A549 (cell line): ENCODE measurements at regions not wholly inside any gene's neighbourhood (a gene's known extent, or its start where the extent isn't known, plus 50 kb on each side); places are given as distances from the start of the nearest gene placed in this dataset.

Source experiments
- ATAC-seq, 2 experiments: fragments of 200-7000 bp in 1 of 2; fragments of >200 bp in 1 of 2; cut with Nextera tagmentation in 1 of 2; cut with Tn5 transposase in 1 of 2; 3 replicates each; pipeline versions ENCODE4 v1.8.0 to v1.9.1; 2018 to 2020; ENCODE audit warnings: mild to moderate bottlenecking in 1 of 2, moderate library complexity in 1 of 2
- CTCF ChIA-PET: fragments of 300-600 bp; sonication (Branson Sonifier 250); formaldehyde crosslinking; extraction: SDS; loops from one replicate; lab custom pipeline; 2021; ENCODE audit warnings: antibody characterized with exemption, inconsistent platforms; lab: Yijun Ruan, JAX
- POLR2A ChIA-PET: fragments of 350-600 bp; formaldehyde crosslinking; extraction: SDS; loops from one replicate; lab custom pipeline; 2021; ENCODE audit warnings: antibody characterized with exemption, inconsistent platforms; lab: Yijun Ruan, JAX
- DNase-seq, 2 experiments: peaks; one replicate each; pipeline versions ENCODE4 v3.0.0 to v3.0.0-alpha.2; 2011 to 2016; ENCODE audit warnings: low read depth in 1 of 2, low spot score in 1 of 2
- FAIRE-seq: peaks from 2 replicates; lab custom pipeline; 2011; peaks lifted over from hg19 to GRCh38; lab: Jason Lieb, UNC
- H3K27ac ChIP-seq, 2 experiments: fragments of >200 bp; sonication (Bioruptor Twin); formaldehyde crosslinking; 3 replicates each; pipeline ENCODE4 v1.5.1; 2016 to 2017
- H3K4me1 ChIP-seq: fragments of >200 bp; sonication (Bioruptor Twin); formaldehyde crosslinking; 3 replicates; pipeline ENCODE4 v1.6.1; 2016
- H3K4me2 ChIP-seq: fragments of >200 bp; sonication (Bioruptor Twin); formaldehyde crosslinking; 3 replicates; pipeline ENCODE4 v1.6.1; 2016
- H3K4me3 ChIP-seq: fragments of >200 bp; sonication (Bioruptor Twin); formaldehyde crosslinking; 3 replicates; pipeline ENCODE4 v1.5.1; 2016
- H3K9me3 ChIP-seq: fragments of >200 bp; sonication (Bioruptor Twin); formaldehyde crosslinking; 3 replicates; pipeline ENCODE4 v1.6.1; 2016
- CEBPB ChIP-seq, 2 experiments: fragments of >200 bp in 1 of 2; sonication (Bioruptor Twin) in 1 of 2; formaldehyde crosslinking in 1 of 2; IDR thresholded peaks; 2 replicates each; pipeline ENCODE4 v1.6.1; 2012 to 2016
- CHD2 ChIP-seq: fragments of 150-350 bp; IDR thresholded peaks from 2 replicates; pipeline ENCODE4 v1.6.1; 2014; ENCODE audit warnings: low read length; ENCODE audit not compliant: partially characterized antibody
- CHD4 ChIP-seq: fragments of 200-600 bp; sonication (generic); IDR thresholded peaks from 2 replicates; pipeline ENCODE4 v1.6.1; 2016; ENCODE audit warnings: antibody characterized with exemption, mild to moderate bottlenecking, borderline replicate concordance
- EHMT2 ChIP-seq: fragments of 200-600 bp; sonication (generic); IDR thresholded peaks from 2 replicates; pipeline ENCODE4 v1.6.1; 2016; ENCODE audit warnings: antibody characterized with exemption, low read depth, mild to moderate bottlenecking, moderate library complexity
- EP300 ChIP-seq, 2 experiments: fragments of >200 bp; sonication (Bioruptor Twin); formaldehyde crosslinking; IDR thresholded peaks; 2 replicates in 1 of 2; 3 replicates in 1 of 2; pipeline ENCODE4 v1.6.1; 2016 to 2017
- ESRRA ChIP-seq: fragments of 150-350 bp; IDR thresholded peaks from 2 replicates; pipeline ENCODE4 v1.6.1; 2014; ENCODE audit warnings: mild to moderate bottlenecking, low read length, borderline replicate concordance
- FOSL2 ChIP-seq, 2 experiments: fragments of 450-650 bp in 1 of 2; fragments of >200 bp in 1 of 2; sonication (Bioruptor Twin) in 1 of 2; formaldehyde crosslinking; IDR thresholded peaks; 2 replicates each; pipeline versions ENCODE4 v1.5.0 to v1.6.1; 2016 to 2020; ENCODE audit warnings: mild to moderate bottlenecking in 1 of 2, moderate library complexity in 1 of 2
- GATA3 ChIP-seq: IDR thresholded peaks from 2 replicates; pipeline ENCODE4 v1.6.1; 2012; ENCODE audit warnings: borderline replicate concordance
- HEYL ChIP-seq: fragments of 250-450 bp; sonication (Bioruptor Pico); IDR thresholded peaks from 2 replicates; pipeline ENCODE4 v1.8.0; 2021; ENCODE audit warnings: mild to moderate bottlenecking, moderate library complexity
- HOXB13 ChIP-seq: fragments of 250-450 bp; sonication (Bioruptor Pico); IDR thresholded peaks from 2 replicates; pipeline ENCODE4 v1.5.0; 2020; ENCODE audit warnings: low read depth, mild to moderate bottlenecking, moderate library complexity
- HOXB5 ChIP-seq: fragments of 250-450 bp; sonication (Bioruptor Pico); IDR thresholded peaks from 2 replicates; pipeline ENCODE4 v1.5.0; 2020; ENCODE audit warnings: mild to moderate bottlenecking, moderate library complexity
- JUNB ChIP-seq: fragments of >200 bp; sonication (Bioruptor Twin); formaldehyde crosslinking; IDR thresholded peaks from 2 replicates; pipeline ENCODE4 v1.6.1; 2016
- MAZ ChIP-seq: fragments of 150-350 bp; IDR thresholded peaks from 2 replicates; pipeline ENCODE4 v1.6.1; 2014; ENCODE audit warnings: antibody characterized with exemption, low read depth, low read length, borderline replicate concordance
- POLR2A ChIP-seq: IDR thresholded peaks from 2 replicates; pipeline ENCODE4 v1.6.1; 2012; ENCODE audit warnings: mild to moderate bottlenecking, low read length
- POLR2AphosphoS2 ChIP-seq: conservative IDR thresholded peaks from 2 replicates; pipeline ENCODE4 v1.6.1; 2012; ENCODE audit warnings: low read length, improper control_type of control experiment, inconsistent platforms
- RAD21 ChIP-seq, 2 experiments: fragments of >200 bp in 1 of 2; sonication (Bioruptor Twin) in 1 of 2; formaldehyde crosslinking in 1 of 2; IDR thresholded peaks in 1 of 2; conservative IDR thresholded peaks in 1 of 2; 2 replicates in 1 of 2; 3 replicates in 1 of 2; pipeline ENCODE4 v1.6.1; 2012 to 2018; ENCODE audit warnings: inconsistent platforms in 1 of 2
- RARB ChIP-seq: fragments of 250-450 bp; sonication (Bioruptor Pico); IDR thresholded peaks from 2 replicates; pipeline ENCODE4 v1.8.0; 2021; ENCODE audit warnings: mild to moderate bottlenecking, moderate library complexity
- RFX5 ChIP-seq: fragments of 450-650 bp; IDR thresholded peaks from 2 replicates; pipeline ENCODE4 v1.7.1; 2014; ENCODE audit warnings: antibody characterized with exemption, mild to moderate bottlenecking, moderate library complexity
- RNF2 ChIP-seq: fragments of 200-600 bp; sonication (generic); IDR thresholded peaks from 2 replicates; pipeline ENCODE4 v1.6.1; 2016; ENCODE audit warnings: low read depth, mild to moderate bottlenecking, antibody characterized with exemption, moderate library complexity, borderline replicate concordance
- SREBF2 ChIP-seq: fragments of 450-650 bp; IDR thresholded peaks from 2 replicates; pipeline ENCODE4 v1.6.1; 2014; ENCODE audit warnings: mild to moderate bottlenecking, moderate library complexity
- TP53 ChIP-seq: fragments of 250-450 bp; sonication (Bioruptor Pico); IDR thresholded peaks from 2 replicates; pipeline ENCODE4 v1.5.0; 2021; ENCODE audit warnings: mild to moderate bottlenecking, moderate library complexity
- TF ChIP-seq, protein P1 (sequence below): fragments of 200-600 bp; sonication (generic); IDR thresholded peaks from 2 replicates; pipeline ENCODE4 v1.6.1; 2016; ENCODE audit warnings: antibody characterized with exemption, mild to moderate bottlenecking, moderate library complexity
- TF ChIP-seq, protein P2 (sequence below): fragments of 450-650 bp; IDR thresholded peaks from 2 replicates; pipeline ENCODE4 v1.6.1; 2014; ENCODE audit warnings: antibody characterized with exemption
- TF ChIP-seq, protein P3 (sequence below): fragments of 250-450 bp; sonication (Bioruptor Pico); IDR thresholded peaks from 2 replicates; pipeline ENCODE4 v1.5.0; 2021; ENCODE audit warnings: mild to moderate bottlenecking, moderate library complexity, borderline replicate concordance
- TF ChIP-seq, protein P4 (sequence below): fragments of >200 bp; sonication (Bioruptor Twin); formaldehyde crosslinking; IDR thresholded peaks from 3 replicates; pipeline ENCODE4 v1.6.1; 2016

DNA sequence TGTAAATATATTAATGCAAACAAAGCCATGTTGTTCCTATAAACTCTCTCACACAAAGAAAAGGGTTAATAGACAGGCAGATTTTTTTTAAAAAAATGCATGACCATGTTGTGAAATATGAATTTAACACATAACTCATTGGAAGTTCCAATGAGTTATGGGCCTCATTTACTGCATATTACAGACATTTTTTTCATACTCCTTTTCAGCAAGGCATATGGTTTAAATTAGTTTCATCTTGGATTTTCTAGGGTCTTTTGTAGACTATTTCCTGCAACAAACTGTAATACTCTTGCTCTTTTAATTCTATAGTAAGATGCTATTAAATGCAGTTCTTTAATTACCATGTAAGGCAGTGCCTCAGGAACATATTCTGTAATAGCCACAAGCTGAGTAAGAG lies 323.1 kb downstream of the GBA3 start:
- CTCF ChIA-PET = no interaction called here

DNA sequence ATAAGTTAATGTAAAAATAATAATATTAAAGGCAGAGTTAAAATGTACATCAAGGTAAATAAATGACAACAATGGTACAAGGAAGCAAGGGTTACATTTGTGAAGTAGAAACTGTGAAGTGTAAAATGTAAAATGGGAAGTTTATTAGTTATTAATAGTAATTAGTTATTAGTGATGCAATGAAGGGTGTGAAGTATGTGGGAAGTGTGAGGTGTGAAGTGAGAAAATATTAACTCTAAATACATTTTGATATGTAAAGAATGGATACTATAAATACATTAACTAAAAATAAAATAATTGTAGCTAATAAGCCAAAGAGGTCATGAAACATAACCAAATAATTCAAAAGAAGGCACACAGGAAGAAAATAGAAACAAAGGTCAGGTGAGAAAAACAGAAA lies 316.4 kb downstream of the GBA3 start:
- no peak for DNase-seq
- no peak overlapping the region for H3K27ac ChIP-seq
- no peak overlapping the region for H3K4me2 ChIP-seq
- no peaks in the 10 kb centered on the region; the same call in 2 of the 3 replicates for H3K9me3 ChIP-seq
- no peak overlapping the region for H3K4me3 ChIP-seq
- no peak for ATAC-seq
- CTCF ChIA-PET = no interaction called here
- FAIRE-seq = no peak
- TF ChIP-seq, protein P1, sequence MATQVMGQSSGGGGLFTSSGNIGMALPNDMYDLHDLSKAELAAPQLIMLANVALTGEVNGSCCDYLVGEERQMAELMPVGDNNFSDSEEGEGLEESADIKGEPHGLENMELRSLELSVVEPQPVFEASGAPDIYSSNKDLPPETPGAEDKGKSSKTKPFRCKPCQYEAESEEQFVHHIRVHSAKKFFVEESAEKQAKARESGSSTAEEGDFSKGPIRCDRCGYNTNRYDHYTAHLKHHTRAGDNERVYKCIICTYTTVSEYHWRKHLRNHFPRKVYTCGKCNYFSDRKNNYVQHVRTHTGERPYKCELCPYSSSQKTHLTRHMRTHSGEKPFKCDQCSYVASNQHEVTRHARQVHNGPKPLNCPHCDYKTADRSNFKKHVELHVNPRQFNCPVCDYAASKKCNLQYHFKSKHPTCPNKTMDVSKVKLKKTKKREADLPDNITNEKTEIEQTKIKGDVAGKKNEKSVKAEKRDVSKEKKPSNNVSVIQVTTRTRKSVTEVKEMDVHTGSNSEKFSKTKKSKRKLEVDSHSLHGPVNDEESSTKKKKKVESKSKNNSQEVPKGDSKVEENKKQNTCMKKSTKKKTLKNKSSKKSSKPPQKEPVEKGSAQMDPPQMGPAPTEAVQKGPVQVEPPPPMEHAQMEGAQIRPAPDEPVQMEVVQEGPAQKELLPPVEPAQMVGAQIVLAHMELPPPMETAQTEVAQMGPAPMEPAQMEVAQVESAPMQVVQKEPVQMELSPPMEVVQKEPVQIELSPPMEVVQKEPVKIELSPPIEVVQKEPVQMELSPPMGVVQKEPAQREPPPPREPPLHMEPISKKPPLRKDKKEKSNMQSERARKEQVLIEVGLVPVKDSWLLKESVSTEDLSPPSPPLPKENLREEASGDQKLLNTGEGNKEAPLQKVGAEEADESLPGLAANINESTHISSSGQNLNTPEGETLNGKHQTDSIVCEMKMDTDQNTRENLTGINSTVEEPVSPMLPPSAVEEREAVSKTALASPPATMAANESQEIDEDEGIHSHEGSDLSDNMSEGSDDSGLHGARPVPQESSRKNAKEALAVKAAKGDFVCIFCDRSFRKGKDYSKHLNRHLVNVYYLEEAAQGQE = no peak
- TF ChIP-seq GATA3 = no peak
- TF ChIP-seq SREBF2 = no peak
- TF ChIP-seq, protein P2, sequence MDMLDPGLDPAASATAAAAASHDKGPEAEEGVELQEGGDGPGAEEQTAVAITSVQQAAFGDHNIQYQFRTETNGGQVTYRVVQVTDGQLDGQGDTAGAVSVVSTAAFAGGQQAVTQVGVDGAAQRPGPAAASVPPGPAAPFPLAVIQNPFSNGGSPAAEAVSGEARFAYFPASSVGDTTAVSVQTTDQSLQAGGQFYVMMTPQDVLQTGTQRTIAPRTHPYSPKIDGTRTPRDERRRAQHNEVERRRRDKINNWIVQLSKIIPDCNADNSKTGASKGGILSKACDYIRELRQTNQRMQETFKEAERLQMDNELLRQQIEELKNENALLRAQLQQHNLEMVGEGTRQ = no peak
- no peak for TF ChIP-seq FOSL2 (IDR thresholded peaks at IDR 0.05)
- TF ChIP-seq FOSL2 (CRISPR knock-in tag; IDR thresholded peaks at IDR 0.05) = no peak
- no peak for TF ChIP-seq CHD2
- no peaks in the 10 kb centered on the region for H3K4me1 ChIP-seq
- POLR2A ChIA-PET = no interaction called here

More for the DNA sequence above, 323.1 kb downstream of the GBA3 start:
- H3K4me2 ChIP-seq = no peak overlapping the region
- H3K27ac ChIP-seq = no peak overlapping the region
- H3K9me3 ChIP-seq = no peaks in the 10 kb centered on the region
- DNase-seq = no peak
- no peak for ATAC-seq
- no peak for FAIRE-seq
- POLR2A ChIA-PET = no interaction called here
- H3K4me3 ChIP-seq = no peak overlapping the region
- TF ChIP-seq CHD4 = no peak
- TF ChIP-seq POLR2AphosphoS2 = no peak
- TF ChIP-seq, protein P3, sequence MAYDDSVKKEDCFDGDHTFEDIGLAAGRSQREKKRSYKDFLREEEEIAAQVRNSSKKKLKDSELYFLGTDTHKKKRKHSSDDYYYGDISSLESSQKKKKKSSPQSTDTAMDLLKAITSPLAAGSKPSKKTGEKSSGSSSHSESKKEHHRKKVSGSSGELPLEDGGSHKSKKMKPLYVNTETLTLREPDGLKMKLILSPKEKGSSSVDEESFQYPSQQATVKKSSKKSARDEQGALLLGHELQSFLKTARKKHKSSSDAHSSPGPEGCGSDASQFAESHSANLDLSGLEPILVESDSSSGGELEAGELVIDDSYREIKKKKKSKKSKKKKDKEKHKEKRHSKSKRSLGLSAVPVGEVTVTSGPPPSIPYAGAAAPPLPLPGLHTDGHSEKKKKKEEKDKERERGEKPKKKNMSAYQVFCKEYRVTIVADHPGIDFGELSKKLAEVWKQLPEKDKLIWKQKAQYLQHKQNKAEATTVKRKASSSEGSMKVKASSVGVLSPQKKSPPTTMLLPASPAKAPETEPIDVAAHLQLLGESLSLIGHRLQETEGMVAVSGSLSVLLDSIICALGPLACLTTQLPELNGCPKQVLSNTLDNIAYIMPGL (CRISPR knock-in tag) = no peak
- no peak for TF ChIP-seq HEYL
- no peak for TF ChIP-seq EHMT2
- TF ChIP-seq, protein P4, sequence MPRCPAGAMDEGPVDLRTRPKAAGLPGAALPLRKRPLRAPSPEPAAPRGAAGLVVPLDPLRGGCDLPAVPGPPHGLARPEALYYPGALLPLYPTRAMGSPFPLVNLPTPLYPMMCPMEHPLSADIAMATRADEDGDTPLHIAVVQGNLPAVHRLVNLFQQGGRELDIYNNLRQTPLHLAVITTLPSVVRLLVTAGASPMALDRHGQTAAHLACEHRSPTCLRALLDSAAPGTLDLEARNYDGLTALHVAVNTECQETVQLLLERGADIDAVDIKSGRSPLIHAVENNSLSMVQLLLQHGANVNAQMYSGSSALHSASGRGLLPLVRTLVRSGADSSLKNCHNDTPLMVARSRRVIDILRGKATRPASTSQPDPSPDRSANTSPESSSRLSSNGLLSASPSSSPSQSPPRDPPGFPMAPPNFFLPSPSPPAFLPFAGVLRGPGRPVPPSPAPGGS = no peak
- TF ChIP-seq RNF2 = no peak
- TF ChIP-seq RFX5 = no peak
- no peaks in the 10 kb centered on the region for H3K4me1 ChIP-seq

DNA sequence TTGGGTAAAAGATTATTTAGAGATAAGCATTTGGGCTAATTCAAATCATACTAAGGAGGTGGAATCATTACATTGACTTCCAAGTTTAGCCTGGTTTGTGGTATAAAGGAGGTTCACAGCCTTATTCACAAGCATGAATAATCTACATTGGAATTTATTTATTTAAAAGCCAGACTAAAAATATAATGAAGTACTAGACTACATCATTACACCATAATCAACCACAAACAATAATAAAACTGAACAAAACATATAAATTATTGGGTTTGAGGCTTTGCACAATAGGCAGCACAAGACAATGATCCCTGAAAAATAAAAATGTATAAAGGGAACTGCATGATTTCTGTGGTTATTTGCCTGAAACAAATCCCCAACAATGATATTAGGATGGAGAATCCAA lies 314.0 kb downstream of the GBA3 start:
- ChIA-PET CTCF (no interaction called here), POLR2A (no interaction called here)
- no peak for ATAC-seq
- TF ChIP-seq TP53 (no peak), SREBF2 (no peak), JUNB (no peak), MAZ (no peak), HOXB5 (CRISPR knock-in tag) (no peak), CEBPB (IDR thresholded peaks at IDR 0.05) (no peak), EP300 (IDR thresholded peaks at IDR 0.05) (no peak), RARB (no peak), HOXB13 (no peak), RAD21 (conservative IDR thresholded peaks at IDR 0.05 in 1 of 2, IDR thresholded peaks at IDR 0.05 in 1 of 2) (no peak), POLR2A (no peak), ESRRA (no peak)
- TF ChIP-seq, protein P1 = no peak

More for the DNA sequence above, 314.0 kb downstream of the GBA3 start:
- Histone ChIP-seq H3K4me3 (no peak overlapping the region), H3K9me3 (no peaks in the 10 kb centered on the region; the same call in 2 of the 3 replicates), H3K4me1 (no peaks in the 10 kb centered on the region), H3K4me2 (no peak overlapping the region), H3K27ac (no peak overlapping the region)
- DNase-seq (no peak), FAIRE-seq (no peak)
